GM18498 (cell line): ENCODE measurements at regions not wholly inside any gene's neighbourhood (a gene's known extent, or its start where the extent isn't known, plus 50 kb on each side); places are given as distances from the start of the nearest gene placed in this dataset.

Experiments used
- ATAC-seq: cut with Tn5 transposase; IDR thresholded peaks from one replicate; pipeline ENCODE4 v1.9.1; 2021; ENCODE audit warnings: mild to moderate bottlenecking, moderate library complexity; ENCODE audit not compliant: unreplicated experiment

GRCh38 chr1:81232420-81232819 is 568.3 kb upstream of the ADGRL2 start:
- no peak for ATAC-seq

- no peak for ATAC-seq
These were observed 569.0 kb upstream of the ADGRL2 start for GRCh38 chr1:81231729-81232038.

GRCh38 chr1:81230983-81231728 is 569.6 kb upstream of the ADGRL2 start:
- no peak for ATAC-seq

GRCh38 chr1:81228926-81229325 is 571.8 kb upstream of the ADGRL2 start:
- ATAC-seq = no peak

- no peak for ATAC-seq
These were observed 574.2 kb upstream of the ADGRL2 start for GRCh38 chr1:81226603-81226928.

- ATAC-seq = peak; percentile 86
These were observed 574.7 kb upstream of the ADGRL2 start for GRCh38 chr1:81225789-81226602.

- no peak for ATAC-seq
These were observed 576.5 kb upstream of the ADGRL2 start for GRCh38 chr1:81224222-81224621.

GRCh38 chr1:81221564-81221963 is 579.2 kb upstream of the ADGRL2 start:
- ATAC-seq = no peak

GRCh38 chr1:81220614-81221071 is 580.1 kb upstream of the ADGRL2 start:
- no peak for ATAC-seq

- ATAC-seq = no peak
These were observed 583.7 kb upstream of the ADGRL2 start for GRCh38 chr1:81217058-81217457.

- no peak for ATAC-seq
These were observed 587.5 kb upstream of the ADGRL2 start for GRCh38 chr1:81213279-81213678.

GRCh38 chr1:81209461-81209860 is 591.3 kb upstream of the ADGRL2 start:
- no peak for ATAC-seq

GRCh38 chr1:81208441-81208840 is 592.3 kb upstream of the ADGRL2 start:
- ATAC-seq = no peak

- ATAC-seq = no peak
These were observed 594.8 kb upstream of the ADGRL2 start for GRCh38 chr1:81205956-81206355.

- no peak for ATAC-seq
These were observed 599.0 kb upstream of the ADGRL2 start for GRCh38 chr1:81201779-81202178.

- no peak for ATAC-seq
These were observed 603.1 kb upstream of the ADGRL2 start for GRCh38 chr1:81197591-81197990.

- ATAC-seq = no peak
These were observed 607.8 kb upstream of the ADGRL2 start for GRCh38 chr1:81192647-81193642.

GRCh38 chr1:81190003-81190402 is 610.7 kb upstream of the ADGRL2 start:
- no peak for ATAC-seq

- no peak for ATAC-seq
These were observed 613.1 kb upstream of the ADGRL2 start for GRCh38 chr1:81187635-81188034.

GRCh38 chr1:81186261-81186660 is 614.5 kb upstream of the ADGRL2 start:
- ATAC-seq = no peak

GRCh38 chr1:81183553-81183952 is 617.2 kb upstream of the ADGRL2 start:
- ATAC-seq = no peak
